Fibroblast of peridontal ligament (primary cell): ENCODE measurements at regions not wholly inside any gene's neighbourhood (a gene's known extent, or its start where the extent isn't known, plus 50 kb on each side); places are given as distances from the start of the nearest gene placed in this dataset.
"Not testable (repeated sequence)": the region's sequence is repeated elsewhere in the genome, so short reads cannot be mapped to it uniquely, and the experiment has no call there.

Source experiments
- DNase-seq: peaks from one replicate; pipeline ENCODE4 v3.0.0-alpha.2; 2010; ENCODE audit errors: extremely low read depth

- DNase-seq, result not testable (repeated sequence)
Observed at GRCh38 chr21:32823296-32823695, 51.7 kb upstream of the PAXBP1 start.

- DNase-seq, result no peak
Observed at GRCh38 chr21:32824950-32825349, 53.4 kb upstream of the PAXBP1 start.

GRCh38 chr21:32826329-32827167, 55.0 kb upstream of the PAXBP1 start:
- DNase-seq, result peak; percentile 67

- no peak for DNase-seq
Observed at GRCh38 chr21:32828908-32829307, 57.4 kb upstream of the PAXBP1 start.

GRCh38 chr21:32829504-32829903, 57.9 kb upstream of the PAXBP1 start:
- no peak for DNase-seq

- DNase-seq, result not testable (repeated sequence)
Observed at GRCh38 chr21:32831779-32832178, 60.2 kb upstream of the PAXBP1 start.

GRCh38 chr21:32834211-32834915, 62.8 kb upstream of the PAXBP1 start:
- DNase-seq, result no peak

GRCh38 chr21:32834916-32835235, 63.3 kb upstream of the PAXBP1 start:
- DNase-seq, result no peak

GRCh38 chr21:32842146-32842545, 70.6 kb upstream of the PAXBP1 start:
- no peak for DNase-seq

GRCh38 chr21:32843561-32843960, 72.0 kb upstream of the PAXBP1 start:
- no peak for DNase-seq

- no peak for DNase-seq
Observed at GRCh38 chr21:32844076-32844475, 72.5 kb upstream of the PAXBP1 start.

GRCh38 chr21:32844653-32845436, 73.3 kb upstream of the PAXBP1 start:
- DNase-seq, result peak; percentile 84

- no peak for DNase-seq
Observed at GRCh38 chr21:32858628-32859027, 87.1 kb upstream of the PAXBP1 start.

GRCh38 chr21:32860399-32860798, 88.8 kb upstream of the PAXBP1 start:
- no peak for DNase-seq

- DNase-seq, result peak; percentile 69
Observed at GRCh38 chr21:32861866-32862265, 90.3 kb upstream of the PAXBP1 start.

GRCh38 chr21:32867597-32867996, 96.0 kb upstream of the PAXBP1 start:
- DNase-seq, result no peak

- no peak for DNase-seq
Observed at GRCh38 chr21:32868631-32869454, 97.3 kb upstream of the PAXBP1 start.

- no peak for DNase-seq
Observed at GRCh38 chr21:32869459-32869858, 97.9 kb upstream of the PAXBP1 start.

GRCh38 chr21:32876426-32876825, 104.9 kb upstream of the PAXBP1 start:
- DNase-seq, result no peak

- not testable (repeated sequence) for DNase-seq
Observed at GRCh38 chr21:32877888-32878287, 106.3 kb upstream of the PAXBP1 start.

- DNase-seq, result no peak
Observed at GRCh38 chr21:32878661-32879060, 107.1 kb upstream of the PAXBP1 start.

GRCh38 chr21:32881458-32881857, 109.9 kb upstream of the PAXBP1 start:
- DNase-seq, result no peak
